Thyroid gland (tissue), 4 donors: ENCODE measurements at regions not wholly inside any gene's neighbourhood (a gene's known extent, or its start where the extent isn't known, plus 50 kb on each side); places are given as distances from the start of the nearest gene placed in this dataset.

ENCODE experiments used
- POLR2A ChIP-seq, 2 donors: fragments of 450-650 bp; IDR thresholded peaks; one replicate each; pipeline ENCODE4 v1.6.1; 2017; ENCODE audit warnings: antibody characterized with exemption in 2 of 2, mild to moderate bottlenecking in 2 of 2, moderate library complexity in 1 of 2
- TF ChIP-seq, protein P1 (sequence below), 6 experiments: fragments of 200-600 bp in 3 of 6; fragments of 450-650 bp in 3 of 6; sonication (generic) in 3 of 6; IDR thresholded peaks; one replicate each; pipeline ENCODE4 v1.5.1; 2016 to 2019; ENCODE audit warnings: antibody characterized with exemption in 6 of 6, mild to moderate bottlenecking in 2 of 6, inconsistent platforms in 1 of 6, moderate library complexity in 1 of 6

DNA sequence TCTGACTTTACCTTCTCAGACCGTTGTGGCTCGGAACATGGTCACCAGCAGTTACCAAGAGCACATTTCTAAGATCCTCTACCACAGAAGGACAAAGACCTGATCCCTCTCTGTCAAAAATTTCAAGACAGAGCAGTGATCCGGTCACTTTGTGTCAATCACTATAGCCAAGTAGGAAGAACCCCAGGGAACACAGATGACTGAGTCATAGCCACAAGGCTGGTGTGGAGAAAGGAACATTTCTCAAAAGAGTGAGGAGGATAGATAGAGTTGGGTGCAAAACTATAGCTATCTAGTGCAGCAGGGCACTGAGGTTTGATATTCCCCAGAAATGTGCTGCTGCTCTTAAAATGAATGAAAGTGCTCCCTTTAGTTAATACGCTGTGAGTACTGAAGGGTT lies 130.7 kb upstream of the SMIM23 start:
- TF ChIP-seq, protein P1, sequence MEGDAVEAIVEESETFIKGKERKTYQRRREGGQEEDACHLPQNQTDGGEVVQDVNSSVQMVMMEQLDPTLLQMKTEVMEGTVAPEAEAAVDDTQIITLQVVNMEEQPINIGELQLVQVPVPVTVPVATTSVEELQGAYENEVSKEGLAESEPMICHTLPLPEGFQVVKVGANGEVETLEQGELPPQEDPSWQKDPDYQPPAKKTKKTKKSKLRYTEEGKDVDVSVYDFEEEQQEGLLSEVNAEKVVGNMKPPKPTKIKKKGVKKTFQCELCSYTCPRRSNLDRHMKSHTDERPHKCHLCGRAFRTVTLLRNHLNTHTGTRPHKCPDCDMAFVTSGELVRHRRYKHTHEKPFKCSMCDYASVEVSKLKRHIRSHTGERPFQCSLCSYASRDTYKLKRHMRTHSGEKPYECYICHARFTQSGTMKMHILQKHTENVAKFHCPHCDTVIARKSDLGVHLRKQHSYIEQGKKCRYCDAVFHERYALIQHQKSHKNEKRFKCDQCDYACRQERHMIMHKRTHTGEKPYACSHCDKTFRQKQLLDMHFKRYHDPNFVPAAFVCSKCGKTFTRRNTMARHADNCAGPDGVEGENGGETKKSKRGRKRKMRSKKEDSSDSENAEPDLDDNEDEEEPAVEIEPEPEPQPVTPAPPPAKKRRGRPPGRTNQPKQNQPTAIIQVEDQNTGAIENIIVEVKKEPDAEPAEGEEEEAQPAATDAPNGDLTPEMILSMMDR (IDR thresholded peaks at IDR 0.05) = no peak
- no peak for TF ChIP-seq POLR2A (IDR thresholded peaks at IDR 0.05)
